Large intestine (tissue), 3 donors: ENCODE measurements at regions not wholly inside any gene's neighbourhood (a gene's known extent, or its start where the extent isn't known, plus 50 kb on each side); places are given as distances from the start of the nearest gene placed in this dataset.

Source experiments
- DNase-seq, 2 donors: peaks; one replicate each; pipeline versions ENCODE4 v3.0.0 to v3.0.0-alpha.2; 2013
- H3K27ac ChIP-seq: one replicate; pipeline ENCODE4 v1.5.1; 2013; ENCODE audit warnings: low read length
- H3K27me3 ChIP-seq: 2 replicates; pipeline ENCODE4 v1.6.1; 2013; ENCODE audit warnings: low read length; ENCODE audit not compliant: control insufficient read depth, insufficient read depth
- H3K36me3 ChIP-seq: 2 replicates; pipeline ENCODE4 v1.6.1; 2013; ENCODE audit warnings: low read length; ENCODE audit not compliant: control insufficient read depth, insufficient read depth
- H3K4me1 ChIP-seq: one replicate; pipeline ENCODE4 v1.6.1; 2013; ENCODE audit warnings: low read length; ENCODE audit not compliant: control insufficient read depth, insufficient read depth
- H3K4me3 ChIP-seq: one replicate; pipeline ENCODE4 v1.5.1; 2013; ENCODE audit warnings: low read length
- H3K9me3 ChIP-seq: one replicate; pipeline ENCODE4 v1.6.1; 2013; ENCODE audit warnings: mild to moderate bottlenecking, low read depth, low read length, moderate library complexity; ENCODE audit not compliant: control insufficient read depth
- WGBS: methylation state at CpG from one replicate; pipeline ENCODE4 v1.1.5; 2013; ENCODE audit warnings: low lambda C conversion rate; ENCODE audit not compliant: insufficient coverage; 5-methylcytosine and 5-hydroxymethylcytosine counted together

DNA sequence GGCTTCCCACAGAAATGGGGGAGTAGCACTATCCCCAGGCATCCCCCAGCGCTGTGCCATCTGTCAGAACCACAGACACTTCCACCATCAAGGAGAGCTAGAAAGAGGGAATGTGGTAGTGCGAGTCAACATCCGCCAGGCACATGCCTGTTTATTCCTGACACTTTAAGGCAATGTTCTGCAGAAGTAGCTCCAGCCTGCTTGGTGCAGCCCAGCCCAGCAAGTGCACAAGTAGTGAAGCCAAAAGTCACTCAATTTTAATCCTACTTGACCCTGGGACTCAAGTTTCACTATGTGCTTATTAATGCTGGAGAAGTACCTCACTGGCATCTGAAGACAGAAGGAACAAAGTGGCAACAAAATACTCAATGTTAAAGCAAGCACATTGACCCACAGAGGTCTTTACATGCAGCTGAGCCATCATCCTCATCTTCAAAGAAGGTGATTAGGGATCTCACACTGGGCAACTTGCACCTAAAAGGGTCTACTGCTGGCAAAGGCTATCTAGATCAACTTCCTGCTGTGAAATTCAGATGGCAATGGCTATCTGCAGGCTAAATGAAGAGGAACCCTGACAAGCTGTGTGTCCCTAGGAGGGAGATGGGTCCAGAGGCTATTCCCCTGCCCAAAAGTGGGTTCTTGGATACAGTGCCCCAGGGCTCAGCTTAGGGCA lies 61.4 kb upstream of the CLDN18 start:
- DNase-seq = no peak

GRCh38 chr3:137958636-137959035 lies 51.3 kb upstream of the CLDN18 start:
- no peak overlapping the region for H3K27ac ChIP-seq
- no peak for DNase-seq
- no peaks in the 10 kb centered on the region for H3K4me1 ChIP-seq
- no peak overlapping the region for H3K4me3 ChIP-seq
- no peaks in the 10 kb centered on the region for H3K36me3 ChIP-seq
- H3K9me3 ChIP-seq = no peaks in the 10 kb centered on the region
- H3K27me3 ChIP-seq = no peaks in the 10 kb centered on the region

More for the DNA sequence above, 61.4 kb upstream of the CLDN18 start:
- Histone ChIP-seq H3K9me3 (no peaks in the 10 kb centered on the region), H3K4me3 (no peak overlapping the region), H3K4me1 (no peaks in the 10 kb centered on the region), H3K27me3 (no peaks in the 10 kb centered on the region), H3K36me3 (no peaks in the 10 kb centered on the region), H3K27ac (no peak overlapping the region)
- no CpG with 5 or more reads among the region's 3 CpGs for WGBS
